ENCODE measurements at regions not wholly inside any gene's neighbourhood (a gene's known extent, or its start where the extent isn't known, plus 50 kb on each side); places are given as distances from the start of the nearest gene placed in this dataset.

GRCh38 chr21:32894321-32894720 is 122.8 kb upstream of the PAXBP1 start:
- no peaks in the 10 kb centered on the region for H3K4me1 ChIP-seq
- no peaks in the 10 kb centered on the region for H3K27me3 ChIP-seq
- H3K4me3 ChIP-seq = no peak overlapping the region
- no peak for DNase-seq (ENCODE audit: low spot score in 2 of 2)
- no peaks in the 10 kb centered on the region for H3K36me3 ChIP-seq
- H3K27ac ChIP-seq = no peak overlapping the region
- no peaks in the 10 kb centered on the region for H3K9me3 ChIP-seq
- TF ChIP-seq CTCF (IDR thresholded peaks at IDR 0.05) (no peak), EP300 (IDR thresholded peaks at IDR 0.05) (no peak), POLR2A (IDR thresholded peaks at IDR 0.05) (no peak)

GRCh38 chr21:32900814-32901213 is 124.9 kb upstream of the OLIG2 start:
- Histone ChIP-seq H3K4me3 (no peak overlapping the region), H3K4me1 (no peaks in the 10 kb centered on the region), H3K36me3 (no peaks in the 10 kb centered on the region), H3K27ac (no peak overlapping the region), H3K9me3 (no peaks in the 10 kb centered on the region), H3K27me3 (no peaks in the 10 kb centered on the region)
- 88 to 96% methylated on average over 4 of the region's 4 CpGs for WGBS, 2 donors
- no peak for DNase-seq (ENCODE audit: low spot score in 2 of 2)
- TF ChIP-seq EP300 (IDR thresholded peaks at IDR 0.05) (no peak), POLR2A (IDR thresholded peaks at IDR 0.05) (no peak), CTCF (IDR thresholded peaks at IDR 0.05) (no peak)

GRCh38 chr21:32907521-32907920 is 118.2 kb upstream of the OLIG2 start:
- no peak for DNase-seq (ENCODE audit: low spot score in 2 of 2)
- no peak overlapping the region for H3K4me3 ChIP-seq
- H3K4me1 ChIP-seq = no peaks in the 10 kb centered on the region
- no peak overlapping the region for H3K27ac ChIP-seq
- no peaks in the 10 kb centered on the region for H3K27me3 ChIP-seq
- H3K9me3 ChIP-seq = no peaks in the 10 kb centered on the region
- WGBS, 2 donors = 84 to 91% methylated on average over 3 of the region's 3 CpGs
- no peaks in the 10 kb centered on the region for H3K36me3 ChIP-seq
- TF ChIP-seq EP300 (IDR thresholded peaks at IDR 0.05) = no peak
- no peak for TF ChIP-seq POLR2A (IDR thresholded peaks at IDR 0.05)
- TF ChIP-seq CTCF (IDR thresholded peaks at IDR 0.05) = no peak

- H3K36me3 ChIP-seq = no peaks in the 10 kb centered on the region
- no peak overlapping the region for H3K4me3 ChIP-seq
- no peaks in the 10 kb centered on the region for H3K27me3 ChIP-seq
Observed at GRCh38 chr21:32908534-32908933, 117.2 kb upstream of the OLIG2 start.

GRCh38 chr21:32909393-32909792 is 116.3 kb upstream of the OLIG2 start:
- no peaks in the 10 kb centered on the region for H3K4me1 ChIP-seq
- H3K27me3 ChIP-seq = no peaks in the 10 kb centered on the region
- H3K36me3 ChIP-seq = no peaks in the 10 kb centered on the region
- TF ChIP-seq CTCF (IDR thresholded peaks at IDR 0.05) (no peak), POLR2A (IDR thresholded peaks at IDR 0.05) (no peak), EP300 (IDR thresholded peaks at IDR 0.05) (no peak)
- no peaks in the 10 kb centered on the region for H3K9me3 ChIP-seq
- no peak for DNase-seq (ENCODE audit: low spot score in 2 of 2)
- no peak overlapping the region for H3K4me3 ChIP-seq
- H3K27ac ChIP-seq = no peak overlapping the region
- 76 to 81% methylated on average over 5 of the region's 5 CpGs for WGBS, 2 donors

More at GRCh38 chr21:32908534-32908933, 117.2 kb upstream of the OLIG2 start:
- no peak for DNase-seq (ENCODE audit: low spot score in 2 of 2)
- Histone ChIP-seq H3K4me1 (no peaks in the 10 kb centered on the region), H3K9me3 (no peaks in the 10 kb centered on the region), H3K27ac (no peak overlapping the region)
- WGBS, 2 donors = 70 to 86% methylated on average over 3 of the region's 3 CpGs
- TF ChIP-seq POLR2A (IDR thresholded peaks at IDR 0.05) (no peak), EP300 (IDR thresholded peaks at IDR 0.05) (no peak), CTCF (IDR thresholded peaks at IDR 0.05) (no peak)
